Uterus (tissue), 3 donors: ENCODE measurements at regions not wholly inside any gene's neighbourhood (a gene's known extent, or its start where the extent isn't known, plus 50 kb on each side); places are given as distances from the start of the nearest gene placed in this dataset.

Experiments used
- DNase-seq, 2 donors: peaks; one replicate each; pipeline ENCODE4 v3.0.0-alpha.2; 2019 to 2020
- H3K27ac ChIP-seq, 2 donors: fragments of 200-600 bp; sonication (generic); 1 replicate in 1 of 2; 2 replicates in 1 of 2; pipeline ENCODE4 v1.5.1; 2016 to 2018
- H3K27me3 ChIP-seq, 2 donors: fragments of 200-600 bp; sonication (generic); one replicate each; pipeline ENCODE4 v1.5.1; 2018 to 2019; ENCODE audit warnings: control low read depth in 1 of 2
- H3K36me3 ChIP-seq, 2 donors: fragments of 200-600 bp; sonication (generic); one replicate each; pipeline ENCODE4 v1.5.1; 2019; ENCODE audit warnings: control low read depth in 1 of 2
- H3K4me1 ChIP-seq, 2 donors: fragments of 200-600 bp; sonication (generic); one replicate each; pipeline ENCODE4 v1.5.1; 2018 to 2019; ENCODE audit warnings: control low read depth in 1 of 2
- H3K4me3 ChIP-seq, 2 donors: fragments of 200-600 bp; sonication (generic); 1 replicate in 1 of 2; 2 replicates in 1 of 2; pipeline ENCODE4 v1.5.1; 2018 to 2019; ENCODE audit warnings: mild to moderate bottlenecking in 1 of 2
- H3K9me3 ChIP-seq, 2 donors: fragments of 200-600 bp; sonication (generic); one replicate each; pipeline ENCODE4 v1.5.1; 2019; ENCODE audit warnings: control low read depth in 1 of 2
- POLR2A ChIP-seq, 2 donors: fragments of 450-650 bp; IDR thresholded peaks; one replicate each; pipeline ENCODE4 v1.6.1; 2016; ENCODE audit warnings: antibody characterized with exemption in 2 of 2, mild to moderate bottlenecking in 1 of 2, moderate library complexity in 1 of 2
- intact Hi-C: fragments of 100-400 bp; cut with DNase I; formaldehyde crosslinking; loops from one replicate; pipeline ENCODE4 v1.15.1; 2023; ENCODE audit warnings: low total_unique reads
- TF ChIP-seq, protein P1 (sequence below), 4 experiments: fragments of 200-600 bp in 2 of 4; fragments of 450-650 bp in 2 of 4; sonication (generic) in 2 of 4; IDR thresholded peaks; one replicate each; pipeline ENCODE4 v1.5.1; 2016 to 2019; ENCODE audit warnings: antibody characterized with exemption in 4 of 4, mild to moderate bottlenecking in 2 of 4, moderate library complexity in 1 of 4
- donor health status: DM: yes; HTN: yes; CAD: no.

DNA sequence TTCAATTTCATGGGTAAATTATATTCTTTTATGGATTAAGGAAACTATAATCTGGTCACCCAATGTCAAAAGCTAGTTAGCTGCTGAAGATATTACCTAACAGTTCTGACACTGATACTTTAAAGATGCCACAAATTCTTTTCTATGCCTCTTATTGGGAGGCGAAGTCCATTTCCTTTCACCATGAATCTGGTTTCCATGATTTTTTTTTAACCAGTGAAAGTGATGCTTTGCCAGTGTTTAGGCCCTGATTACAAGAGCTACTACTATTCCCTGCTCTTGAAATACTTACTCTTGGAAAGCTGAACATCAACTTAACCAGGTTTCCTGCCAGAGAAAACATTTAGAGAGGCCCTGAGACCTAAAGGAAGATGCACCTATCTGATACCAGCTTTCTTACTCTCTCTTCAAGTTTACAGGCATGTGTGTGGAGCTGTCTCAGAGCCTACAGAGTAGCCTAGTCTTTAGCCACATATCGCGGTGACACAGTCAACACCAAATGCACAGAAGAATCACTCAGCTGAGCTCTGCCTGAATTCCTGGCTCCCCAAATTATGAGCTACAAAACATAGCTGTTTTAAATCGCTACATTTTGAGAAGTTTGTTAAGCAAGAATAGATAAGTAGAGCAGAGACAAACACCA is 1280.8 kb downstream of the PCDH7 start:
- TF ChIP-seq POLR2A (IDR thresholded peaks at IDR 0.05), result no peak
- TF ChIP-seq, protein P1, sequence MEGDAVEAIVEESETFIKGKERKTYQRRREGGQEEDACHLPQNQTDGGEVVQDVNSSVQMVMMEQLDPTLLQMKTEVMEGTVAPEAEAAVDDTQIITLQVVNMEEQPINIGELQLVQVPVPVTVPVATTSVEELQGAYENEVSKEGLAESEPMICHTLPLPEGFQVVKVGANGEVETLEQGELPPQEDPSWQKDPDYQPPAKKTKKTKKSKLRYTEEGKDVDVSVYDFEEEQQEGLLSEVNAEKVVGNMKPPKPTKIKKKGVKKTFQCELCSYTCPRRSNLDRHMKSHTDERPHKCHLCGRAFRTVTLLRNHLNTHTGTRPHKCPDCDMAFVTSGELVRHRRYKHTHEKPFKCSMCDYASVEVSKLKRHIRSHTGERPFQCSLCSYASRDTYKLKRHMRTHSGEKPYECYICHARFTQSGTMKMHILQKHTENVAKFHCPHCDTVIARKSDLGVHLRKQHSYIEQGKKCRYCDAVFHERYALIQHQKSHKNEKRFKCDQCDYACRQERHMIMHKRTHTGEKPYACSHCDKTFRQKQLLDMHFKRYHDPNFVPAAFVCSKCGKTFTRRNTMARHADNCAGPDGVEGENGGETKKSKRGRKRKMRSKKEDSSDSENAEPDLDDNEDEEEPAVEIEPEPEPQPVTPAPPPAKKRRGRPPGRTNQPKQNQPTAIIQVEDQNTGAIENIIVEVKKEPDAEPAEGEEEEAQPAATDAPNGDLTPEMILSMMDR (IDR thresholded peaks at IDR 0.05), result no peak
- no peak for DNase-seq
- no peaks in the 10 kb centered on the region for H3K27me3 ChIP-seq
- H3K4me1 ChIP-seq, result no peaks in the 10 kb centered on the region
- H3K27ac ChIP-seq, result no peak overlapping the region
- intact Hi-C loops, result no loop called here
- H3K36me3 ChIP-seq, result no peaks in the 10 kb centered on the region
- no peaks in the 10 kb centered on the region for H3K9me3 ChIP-seq
- no peak overlapping the region for H3K4me3 ChIP-seq

DNA sequence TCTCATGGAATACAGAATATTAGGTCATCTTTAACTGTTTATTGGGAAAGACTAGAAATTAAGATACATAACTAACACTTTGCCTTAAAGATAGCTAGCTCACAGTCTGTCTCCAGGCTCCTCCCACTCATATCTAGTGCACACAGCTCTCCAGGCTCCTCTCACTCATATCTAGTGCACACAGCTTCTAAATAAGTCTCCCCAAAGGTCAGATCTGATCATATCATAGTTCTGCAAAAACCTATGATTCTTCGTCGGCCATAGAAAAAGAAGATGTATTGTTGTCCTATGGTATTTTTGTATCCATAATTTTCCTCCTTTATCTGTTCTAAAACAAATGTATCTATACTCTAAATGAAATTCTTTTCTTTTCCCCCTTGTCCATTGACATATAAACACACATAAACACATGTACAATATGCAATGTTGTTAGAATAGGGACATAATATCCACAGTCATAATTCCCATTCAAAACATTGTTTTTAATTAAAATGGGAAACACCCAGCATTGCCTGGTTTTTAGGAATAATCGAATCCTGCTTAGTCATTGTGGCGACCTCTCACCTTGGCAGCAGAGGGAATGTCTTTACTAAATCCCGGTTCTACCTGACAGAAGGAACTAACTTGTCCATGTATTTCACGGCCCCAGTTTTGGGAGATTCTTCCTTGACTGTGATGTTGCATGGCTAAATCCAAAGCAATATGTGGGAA is 1282.0 kb downstream of the PCDH7 start:
- Histone ChIP-seq H3K27ac (no peak overlapping the region), H3K4me1 (no peaks in the 10 kb centered on the region), H3K36me3 (no peaks in the 10 kb centered on the region), H3K4me3 (no peak overlapping the region), H3K27me3 (no peaks in the 10 kb centered on the region), H3K9me3 (no peaks in the 10 kb centered on the region)
- DNase-seq, result no peak
- TF ChIP-seq POLR2A (IDR thresholded peaks at IDR 0.05), result no peak
- TF ChIP-seq, protein P1 (IDR thresholded peaks at IDR 0.05), result no peak
- intact Hi-C loops, result no loop called here

DNA sequence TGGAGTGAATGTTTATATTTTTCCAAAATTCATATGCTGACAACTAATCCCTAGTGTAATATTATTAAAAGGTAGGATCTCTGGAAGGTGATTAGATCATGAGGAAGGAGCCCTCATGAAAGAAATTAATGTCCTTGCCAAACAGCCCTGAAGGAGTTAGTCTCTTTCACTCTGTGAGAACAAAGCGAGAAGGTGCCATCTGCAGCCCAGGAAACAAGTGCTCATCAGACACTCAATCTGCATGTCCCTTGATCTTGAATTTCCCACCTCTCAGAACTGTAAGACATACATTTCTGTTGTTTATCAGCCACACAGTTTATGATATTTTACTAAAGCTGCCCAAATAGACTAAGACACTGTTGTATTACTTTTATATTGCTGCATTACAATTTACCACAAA is 1283.4 kb downstream of the PCDH7 start:
- Histone ChIP-seq H3K27ac (no peak overlapping the region), H3K4me1 (no peaks in the 10 kb centered on the region), H3K36me3 (no peaks in the 10 kb centered on the region), H3K27me3 (no peaks in the 10 kb centered on the region), H3K4me3 (no peak overlapping the region), H3K9me3 (no peaks in the 10 kb centered on the region)
- intact Hi-C loops, result no loop called here
- no peak for DNase-seq
- TF ChIP-seq, protein P1 (IDR thresholded peaks at IDR 0.05), result no peak
- TF ChIP-seq POLR2A (IDR thresholded peaks at IDR 0.05), result no peak

DNA sequence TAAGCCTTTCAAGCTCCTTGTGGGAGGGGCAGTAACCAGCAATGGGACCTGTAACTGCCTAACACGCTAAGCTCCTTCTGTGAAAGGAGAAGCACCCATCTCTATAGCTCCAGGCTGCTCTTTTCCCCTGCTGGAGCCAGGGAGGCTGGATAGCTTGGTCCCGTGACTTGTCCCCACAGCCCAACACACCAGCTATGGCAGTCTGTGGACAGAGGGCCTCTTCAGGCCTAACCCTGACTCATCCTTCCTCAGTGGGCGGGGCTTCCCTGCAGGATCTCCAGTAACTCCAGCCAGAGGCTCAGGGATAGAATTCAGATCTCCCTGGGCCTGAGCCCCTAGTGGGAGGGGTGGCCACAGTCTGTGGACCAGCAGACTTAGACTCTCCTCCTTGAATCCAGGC is 1290.1 kb downstream of the PCDH7 start:
- intact Hi-C loops, result no loop called here
- Histone ChIP-seq H3K27me3 (no peaks in the 10 kb centered on the region), H3K4me3 (no peak overlapping the region), H3K36me3 (no peaks in the 10 kb centered on the region), H3K9me3 (no peaks in the 10 kb centered on the region), H3K27ac (no peak overlapping the region), H3K4me1 (no peaks in the 10 kb centered on the region)
- no peak for DNase-seq
- TF ChIP-seq POLR2A (IDR thresholded peaks at IDR 0.05), result no peak

DNA sequence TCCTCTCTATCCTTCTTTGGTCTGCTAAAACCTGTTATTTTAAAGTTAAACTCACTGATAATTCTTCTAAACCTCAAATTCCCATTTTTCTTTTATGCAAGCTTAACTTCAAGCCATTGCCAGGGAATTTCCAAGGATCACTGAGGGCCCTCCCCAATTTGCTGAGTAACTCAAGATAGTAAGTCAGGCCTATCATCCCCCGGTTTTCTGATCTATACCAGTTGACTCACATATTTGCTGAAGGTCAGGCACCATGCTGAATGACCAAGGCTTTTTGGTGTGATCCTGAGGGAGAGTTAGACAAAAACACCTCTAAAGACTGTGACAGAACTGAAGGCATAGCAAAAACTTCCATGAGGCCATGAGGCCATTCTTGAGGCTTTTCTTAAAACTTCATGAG is 1301.9 kb downstream of the PCDH7 start:
- H3K4me1 ChIP-seq, result no peaks in the 10 kb centered on the region
- peaks cover 0 to 2% of the 10 kb centered on the region in 2 donors for H3K36me3 ChIP-seq
- H3K4me3 ChIP-seq, result no peak overlapping the region
- H3K9me3 ChIP-seq, result no peaks in the 10 kb centered on the region
- H3K27me3 ChIP-seq, result no peaks in the 10 kb centered on the region
- intact Hi-C loops, result no loop called here
- H3K27ac ChIP-seq, result no peak overlapping the region
- TF ChIP-seq, protein P1 (IDR thresholded peaks at IDR 0.05), result no peak
- no peak for TF ChIP-seq POLR2A (IDR thresholded peaks at IDR 0.05)
- no peak for DNase-seq
